ENCODE measurements at regions not wholly inside any gene's neighbourhood (a gene's known extent, or its start where the extent isn't known, plus 50 kb on each side); places are given as distances from the start of the nearest gene placed in this dataset.

DNA sequence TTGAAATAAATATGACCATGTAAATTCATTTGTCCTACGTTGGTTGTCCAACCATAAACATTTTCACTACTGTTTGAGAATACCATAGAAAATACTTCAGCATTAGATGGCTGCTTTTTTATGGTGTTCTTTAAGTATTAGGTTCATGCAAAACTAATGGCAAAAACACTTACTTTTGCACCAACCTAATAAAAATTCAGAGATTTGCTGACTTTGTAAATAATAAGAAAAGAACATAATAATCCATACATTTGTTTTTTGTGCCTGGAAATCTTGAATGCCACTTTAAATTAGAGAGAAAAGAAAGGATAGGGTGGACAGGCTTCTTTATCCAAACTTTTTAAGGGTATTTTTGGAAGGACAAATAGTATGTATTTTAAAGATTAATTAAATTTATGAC lies 719.7 kb upstream of the TYRP1 start:
- TF ChIP-seq SP3 (tag by site-specific recombination; IDR thresholded peaks at IDR 0.05), result no peak
- Histone ChIP-seq H3K4me3 (ENCODE audit: low read depth, low read length) (no peak overlapping the region), H3K4me1 (ENCODE audit: control insufficient read depth, insufficient read depth, low read length) (no peaks in the 10 kb centered on the region), H3K36me3 (ENCODE audit: control insufficient read depth in 2 of 2, insufficient read depth in 1 of 2, low read length in 2 of 2) (no peaks in the 10 kb centered on the region), H3K27ac (ENCODE audit: extremely low read depth, low read depth, low read length) (no peak overlapping the region), H3K9me3 (ENCODE audit: control insufficient read depth, insufficient read depth, low read depth, low read length) (no peaks in the 10 kb centered on the region)
- ChIA-PET POLR2A (no interaction called here), CTCF (no interaction called here)

DNA sequence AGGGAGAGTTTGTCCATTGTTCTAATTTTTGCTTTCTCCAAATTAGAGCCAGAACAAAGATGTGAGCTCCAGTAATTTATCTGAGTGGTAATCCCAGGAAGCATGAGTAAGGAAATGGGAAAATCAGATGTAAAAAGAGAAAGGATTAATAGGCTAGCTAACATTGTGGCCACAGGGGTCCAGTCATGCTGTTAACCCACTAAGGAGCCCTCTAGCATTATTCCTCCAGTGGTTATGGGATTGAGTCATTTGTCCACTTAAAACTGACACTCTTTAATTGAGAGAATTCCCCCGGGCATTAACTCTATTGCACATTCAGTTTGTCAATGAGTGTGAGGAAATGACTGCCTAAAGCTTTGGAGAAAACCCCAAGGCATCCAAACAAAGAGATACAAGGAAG lies 700.3 kb upstream of the TYRP1 start:
- Histone ChIP-seq H3K9me3 (ENCODE audit: control insufficient read depth, insufficient read depth, low read depth, low read length) (no peaks in the 10 kb centered on the region), H3K36me3 (ENCODE audit: control insufficient read depth in 2 of 2, insufficient read depth in 1 of 2, low read length in 2 of 2) (no peaks in the 10 kb centered on the region), H3K27ac (ENCODE audit: extremely low read depth, low read depth, low read length) (no peak overlapping the region), H3K4me3 (ENCODE audit: low read depth, low read length) (no peak overlapping the region), H3K4me1 (ENCODE audit: control insufficient read depth, insufficient read depth, low read length) (no peaks in the 10 kb centered on the region)
- ChIA-PET CTCF (interaction anchor here (0.6 kb wide), 1 partner anchor 333 kb away, joined by 4 read pairs; no protein-coding TSS in a partner anchor), POLR2A (no interaction called here)
- TF ChIP-seq, protein P1, sequence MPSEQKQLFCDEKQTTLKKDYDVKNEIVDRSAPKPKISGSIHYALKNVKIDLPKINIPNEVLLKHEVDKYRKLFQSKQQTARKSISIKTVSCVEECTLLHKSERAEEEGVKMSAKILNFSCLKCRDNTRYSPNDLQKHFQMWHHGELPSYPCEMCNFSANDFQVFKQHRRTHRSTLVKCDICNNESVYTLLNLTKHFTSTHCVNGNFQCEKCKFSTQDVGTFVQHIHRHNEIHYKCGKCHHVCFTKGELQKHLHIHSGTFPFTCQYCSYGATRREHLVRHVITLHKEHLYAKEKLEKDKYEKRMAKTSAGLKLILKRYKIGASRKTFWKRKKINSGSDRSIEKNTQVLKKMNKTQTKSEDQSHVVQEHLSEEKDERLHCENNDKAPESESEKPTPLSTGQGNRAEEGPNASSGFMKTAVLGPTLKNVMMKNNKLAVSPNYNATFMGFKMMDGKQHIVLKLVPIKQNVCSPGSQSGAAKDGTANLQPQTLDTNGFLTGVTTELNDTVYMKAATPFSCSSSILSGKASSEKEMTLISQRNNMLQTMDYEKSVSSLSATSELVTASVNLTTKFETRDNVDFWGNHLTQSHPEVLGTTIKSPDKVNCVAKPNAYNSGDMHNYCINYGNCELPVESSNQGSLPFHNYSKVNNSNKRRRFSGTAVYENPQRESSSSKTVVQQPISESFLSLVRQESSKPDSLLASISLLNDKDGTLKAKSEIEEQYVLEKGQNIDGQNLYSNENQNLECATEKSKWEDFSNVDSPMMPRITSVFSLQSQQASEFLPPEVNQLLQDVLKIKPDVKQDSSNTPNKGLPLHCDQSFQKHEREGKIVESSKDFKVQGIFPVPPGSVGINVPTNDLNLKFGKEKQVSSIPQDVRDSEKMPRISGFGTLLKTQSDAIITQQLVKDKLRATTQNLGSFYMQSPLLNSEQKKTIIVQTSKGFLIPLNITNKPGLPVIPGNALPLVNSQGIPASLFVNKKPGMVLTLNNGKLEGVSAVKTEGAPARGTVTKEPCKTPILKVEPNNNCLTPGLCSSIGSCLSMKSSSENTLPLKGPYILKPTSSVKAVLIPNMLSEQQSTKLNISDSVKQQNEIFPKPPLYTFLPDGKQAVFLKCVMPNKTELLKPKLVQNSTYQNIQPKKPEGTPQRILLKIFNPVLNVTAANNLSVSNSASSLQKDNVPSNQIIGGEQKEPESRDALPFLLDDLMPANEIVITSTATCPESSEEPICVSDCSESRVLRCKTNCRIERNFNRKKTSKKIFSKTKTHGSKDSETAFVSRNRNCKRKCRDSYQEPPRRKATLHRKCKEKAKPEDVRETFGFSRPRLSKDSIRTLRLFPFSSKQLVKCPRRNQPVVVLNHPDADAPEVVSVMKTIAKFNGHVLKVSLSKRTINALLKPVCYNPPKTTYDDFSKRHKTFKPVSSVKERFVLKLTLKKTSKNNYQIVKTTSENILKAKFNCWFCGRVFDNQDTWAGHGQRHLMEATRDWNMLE (tag by site-specific recombination; conservative IDR thresholded peaks at IDR 0.05; ENCODE audit: low read depth), result no peak
- TF ChIP-seq ZNF600 (tag by site-specific recombination; IDR thresholded peaks at IDR 0.05), result no peak
- TF ChIP-seq ZNF416 (tag by site-specific recombination; IDR thresholded peaks at IDR 0.05), result no peak
- no peak for TF ChIP-seq KLF9 (tag by site-specific recombination; IDR thresholded peaks at IDR 0.05; ENCODE audit: low read depth)
- no peak for TF ChIP-seq ZNF311 (tag by site-specific recombination; IDR thresholded peaks at IDR 0.05; ENCODE audit: borderline replicate concordance)
- TF ChIP-seq, protein P2, sequence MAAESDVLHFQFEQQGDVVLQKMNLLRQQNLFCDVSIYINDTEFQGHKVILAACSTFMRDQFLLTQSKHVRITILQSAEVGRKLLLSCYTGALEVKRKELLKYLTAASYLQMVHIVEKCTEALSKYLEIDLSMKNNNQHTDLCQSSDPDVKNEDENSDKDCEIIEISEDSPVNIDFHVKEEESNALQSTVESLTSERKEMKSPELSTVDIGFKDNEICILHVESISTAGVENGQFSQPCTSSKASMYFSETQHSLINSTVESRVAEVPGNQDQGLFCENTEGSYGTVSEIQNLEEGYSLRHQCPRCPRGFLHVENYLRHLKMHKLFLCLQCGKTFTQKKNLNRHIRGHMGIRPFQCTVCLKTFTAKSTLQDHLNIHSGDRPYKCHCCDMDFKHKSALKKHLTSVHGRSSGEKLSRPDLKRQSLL (tag by site-specific recombination; IDR thresholded peaks at IDR 0.05), result no peak
- no peak for TF ChIP-seq ZNF404 (tag by site-specific recombination; IDR thresholded peaks at IDR 0.05)
- no peak for TF ChIP-seq ZNF133 (tag by site-specific recombination; IDR thresholded peaks at IDR 0.05)
- no peak for TF ChIP-seq ZSCAN23 (tag by site-specific recombination; IDR thresholded peaks at IDR 0.05)
- TF ChIP-seq ZNF610 (tag by site-specific recombination; IDR thresholded peaks at IDR 0.05; ENCODE audit: borderline replicate concordance), result no peak
- TF ChIP-seq KLF10 (tag by site-specific recombination; IDR thresholded peaks at IDR 0.05), result no peak
- no peak for TF ChIP-seq ZNF747 (tag by site-specific recombination; IDR thresholded peaks at IDR 0.05)
- no peak for TF ChIP-seq REPIN1 (tag by site-specific recombination; IDR thresholded peaks at IDR 0.05; ENCODE audit: low read depth)
- TF ChIP-seq IKZF3 (tag by site-specific recombination; IDR thresholded peaks at IDR 0.05), result no peak
- TF ChIP-seq, protein P3, sequence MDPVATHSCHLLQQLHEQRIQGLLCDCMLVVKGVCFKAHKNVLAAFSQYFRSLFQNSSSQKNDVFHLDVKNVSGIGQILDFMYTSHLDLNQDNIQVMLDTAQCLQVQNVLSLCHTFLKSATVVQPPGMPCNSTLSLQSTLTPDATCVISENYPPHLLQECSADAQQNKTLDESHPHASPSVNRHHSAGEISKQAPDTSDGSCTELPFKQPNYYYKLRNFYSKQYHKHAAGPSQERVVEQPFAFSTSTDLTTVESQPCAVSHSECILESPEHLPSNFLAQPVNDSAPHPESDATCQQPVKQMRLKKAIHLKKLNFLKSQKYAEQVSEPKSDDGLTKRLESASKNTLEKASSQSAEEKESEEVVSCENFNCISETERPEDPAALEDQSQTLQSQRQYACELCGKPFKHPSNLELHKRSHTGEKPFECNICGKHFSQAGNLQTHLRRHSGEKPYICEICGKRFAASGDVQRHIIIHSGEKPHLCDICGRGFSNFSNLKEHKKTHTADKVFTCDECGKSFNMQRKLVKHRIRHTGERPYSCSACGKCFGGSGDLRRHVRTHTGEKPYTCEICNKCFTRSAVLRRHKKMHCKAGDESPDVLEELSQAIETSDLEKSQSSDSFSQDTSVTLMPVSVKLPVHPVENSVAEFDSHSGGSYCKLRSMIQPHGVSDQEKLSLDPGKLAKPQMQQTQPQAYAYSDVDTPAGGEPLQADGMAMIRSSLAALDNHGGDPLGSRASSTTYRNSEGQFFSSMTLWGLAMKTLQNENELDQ (tag by site-specific recombination; IDR thresholded peaks at IDR 0.05; ENCODE audit: low read depth), result no peak
- no peak for TF ChIP-seq ZNF837 (tag by site-specific recombination; IDR thresholded peaks at IDR 0.05)
- TF ChIP-seq, protein P4, sequence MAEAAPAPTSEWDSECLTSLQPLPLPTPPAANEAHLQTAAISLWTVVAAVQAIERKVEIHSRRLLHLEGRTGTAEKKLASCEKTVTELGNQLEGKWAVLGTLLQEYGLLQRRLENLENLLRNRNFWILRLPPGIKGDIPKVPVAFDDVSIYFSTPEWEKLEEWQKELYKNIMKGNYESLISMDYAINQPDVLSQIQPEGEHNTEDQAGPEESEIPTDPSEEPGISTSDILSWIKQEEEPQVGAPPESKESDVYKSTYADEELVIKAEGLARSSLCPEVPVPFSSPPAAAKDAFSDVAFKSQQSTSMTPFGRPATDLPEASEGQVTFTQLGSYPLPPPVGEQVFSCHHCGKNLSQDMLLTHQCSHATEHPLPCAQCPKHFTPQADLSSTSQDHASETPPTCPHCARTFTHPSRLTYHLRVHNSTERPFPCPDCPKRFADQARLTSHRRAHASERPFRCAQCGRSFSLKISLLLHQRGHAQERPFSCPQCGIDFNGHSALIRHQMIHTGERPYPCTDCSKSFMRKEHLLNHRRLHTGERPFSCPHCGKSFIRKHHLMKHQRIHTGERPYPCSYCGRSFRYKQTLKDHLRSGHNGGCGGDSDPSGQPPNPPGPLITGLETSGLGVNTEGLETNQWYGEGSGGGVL (tag by site-specific recombination; IDR thresholded peaks at IDR 0.05), result no peak

All from HEK293 (cell line).